Tibial artery (tissue), 4 donors: ENCODE measurements at regions not wholly inside any gene's neighbourhood (a gene's known extent, or its start where the extent isn't known, plus 50 kb on each side); places are given as distances from the start of the nearest gene placed in this dataset.

Experiments used
- DNase-seq, 2 donors: peaks; one replicate each; pipeline ENCODE4 v3.0.0-alpha.2; 2019
- H3K27ac ChIP-seq, 2 donors: fragments of 200-600 bp; sonication (generic) in 1 of 2; 1 replicate in 1 of 2; 2 replicates in 1 of 2; pipeline ENCODE4 v1.5.1; 2018 to 2019; ENCODE audit warnings: mild to moderate bottlenecking in 1 of 2
- H3K27me3 ChIP-seq, 2 donors: fragments of 200-600 bp; sonication (generic) in 1 of 2; one replicate each; pipeline versions ENCODE4 v1.5.1 to v1.6.0; 2016 to 2019
- H3K36me3 ChIP-seq, 3 donors: fragments of 200-600 bp; sonication (generic) in 2 of 3; one replicate each; pipeline ENCODE4 v1.5.1; 2016 to 2019; ENCODE audit warnings: mild to moderate bottlenecking in 2 of 3
- H3K4me1 ChIP-seq, 4 donors: fragments of 200-600 bp; sonication (generic) in 2 of 4; 1 replicate in 3 of 4; 2 replicates in 1 of 4; pipeline ENCODE4 v1.5.1; 2016 to 2019
- H3K4me3 ChIP-seq, 2 donors: fragments of 200-600 bp; sonication (generic) in 1 of 2; 1 replicate in 1 of 2; 2 replicates in 1 of 2; pipeline ENCODE4 v1.5.1; 2018 to 2019; ENCODE audit warnings: mild to moderate bottlenecking in 2 of 2
- H3K9me3 ChIP-seq, 3 donors: fragments of 200-600 bp; sonication (generic) in 1 of 3; one replicate each; pipeline ENCODE4 v1.5.1; 2016 to 2019
- intact Hi-C: fragments of 100-400 bp; cut with DNase I; formaldehyde crosslinking; loops from one replicate; pipeline ENCODE4 v1.15.0; 2023; ENCODE audit warnings: low total_unique reads
- TF ChIP-seq, protein P1 (sequence below), 2 experiments: fragments of 200-600 bp in 1 of 2; fragments of 450-650 bp in 1 of 2; IDR thresholded peaks; one replicate each; pipeline ENCODE4 v1.5.1; 2017 to 2019; ENCODE audit warnings: antibody characterized with exemption in 2 of 2, mild to moderate bottlenecking in 1 of 2, moderate library complexity in 1 of 2

DNA sequence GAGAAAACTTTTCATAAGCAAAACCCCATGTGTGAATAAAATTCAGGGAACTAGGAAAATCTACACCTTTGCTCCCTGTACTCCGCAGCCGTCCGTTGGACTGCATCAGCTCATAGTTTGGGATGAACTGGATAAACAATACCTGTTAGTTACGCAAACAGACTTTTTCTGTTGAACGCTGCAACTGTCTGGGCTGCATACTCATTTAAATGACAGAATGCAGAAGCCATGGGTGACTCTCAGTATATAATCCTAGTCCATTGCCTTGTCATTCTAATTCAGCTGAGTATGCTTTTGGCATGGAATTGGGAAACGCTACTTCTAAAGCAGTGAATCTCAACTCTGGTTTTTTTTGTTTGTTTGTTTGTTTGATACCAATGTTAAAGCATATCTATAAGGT lies 151.6 kb downstream of the SLITRK1 start:
- Histone ChIP-seq H3K27ac (no peak overlapping the region), H3K36me3 (no peaks in the 10 kb centered on the region)

DNA sequence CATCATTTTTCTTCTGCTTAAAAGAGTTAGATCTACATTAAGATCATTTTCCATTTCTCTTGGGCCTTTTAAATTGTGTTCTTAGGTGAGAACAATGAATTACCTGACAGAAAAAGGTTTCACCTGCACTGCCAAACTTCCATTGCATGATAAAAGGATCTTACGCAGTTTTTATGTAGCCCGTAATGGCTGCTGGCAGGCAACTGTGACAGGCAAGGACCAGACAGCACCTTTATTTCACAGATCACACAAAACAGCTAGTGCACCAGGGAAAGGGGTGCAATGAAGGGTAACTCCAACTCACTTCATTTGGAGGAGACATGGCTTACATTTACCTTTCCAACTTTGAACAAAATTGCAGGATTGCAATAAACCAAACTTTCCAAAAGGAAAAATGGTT lies 159.8 kb downstream of the SLITRK1 start:
- Histone ChIP-seq H3K27ac (no peak overlapping the region), H3K4me1 (no peaks in the 10 kb centered on the region), H3K9me3 (no peaks in the 10 kb centered on the region), H3K27me3 (no peaks in the 10 kb centered on the region), H3K36me3 (no peaks in the 10 kb centered on the region), H3K4me3 (no peak overlapping the region)
- TF ChIP-seq, protein P1, sequence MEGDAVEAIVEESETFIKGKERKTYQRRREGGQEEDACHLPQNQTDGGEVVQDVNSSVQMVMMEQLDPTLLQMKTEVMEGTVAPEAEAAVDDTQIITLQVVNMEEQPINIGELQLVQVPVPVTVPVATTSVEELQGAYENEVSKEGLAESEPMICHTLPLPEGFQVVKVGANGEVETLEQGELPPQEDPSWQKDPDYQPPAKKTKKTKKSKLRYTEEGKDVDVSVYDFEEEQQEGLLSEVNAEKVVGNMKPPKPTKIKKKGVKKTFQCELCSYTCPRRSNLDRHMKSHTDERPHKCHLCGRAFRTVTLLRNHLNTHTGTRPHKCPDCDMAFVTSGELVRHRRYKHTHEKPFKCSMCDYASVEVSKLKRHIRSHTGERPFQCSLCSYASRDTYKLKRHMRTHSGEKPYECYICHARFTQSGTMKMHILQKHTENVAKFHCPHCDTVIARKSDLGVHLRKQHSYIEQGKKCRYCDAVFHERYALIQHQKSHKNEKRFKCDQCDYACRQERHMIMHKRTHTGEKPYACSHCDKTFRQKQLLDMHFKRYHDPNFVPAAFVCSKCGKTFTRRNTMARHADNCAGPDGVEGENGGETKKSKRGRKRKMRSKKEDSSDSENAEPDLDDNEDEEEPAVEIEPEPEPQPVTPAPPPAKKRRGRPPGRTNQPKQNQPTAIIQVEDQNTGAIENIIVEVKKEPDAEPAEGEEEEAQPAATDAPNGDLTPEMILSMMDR (IDR thresholded peaks at IDR 0.05): no peak
- intact Hi-C loops: no loop called here
- no peak for DNase-seq

More for the DNA sequence above, 151.6 kb downstream of the SLITRK1 start:
- no peak overlapping the region for H3K4me3 ChIP-seq
- TF ChIP-seq, protein P1 (IDR thresholded peaks at IDR 0.05): no peak
- no peaks in the 10 kb centered on the region for H3K4me1 ChIP-seq
- intact Hi-C loops: no loop called here
- no peaks in the 10 kb centered on the region for H3K9me3 ChIP-seq
- DNase-seq: no peak
- H3K27me3 ChIP-seq: no peaks in the 10 kb centered on the region

DNA sequence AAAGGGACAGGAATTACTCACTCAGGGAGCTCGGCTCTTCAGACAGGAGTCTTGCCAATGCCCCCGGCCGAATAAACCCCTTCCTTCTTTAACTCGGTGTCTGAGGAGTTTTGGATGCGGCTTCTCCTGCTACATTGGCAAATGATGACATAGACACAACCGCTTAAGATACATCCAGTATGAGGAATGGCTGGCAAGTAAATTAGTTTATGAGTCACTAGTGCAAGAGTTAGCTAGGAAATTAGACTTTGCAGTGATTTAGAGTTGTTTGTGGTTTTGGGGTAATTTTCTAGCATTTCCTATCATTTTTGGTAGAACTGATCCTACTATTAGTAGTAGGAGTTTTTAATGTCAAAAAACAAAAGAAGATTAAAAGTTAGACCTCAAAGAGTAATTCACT lies 166.2 kb downstream of the SLITRK1 start:
- Histone ChIP-seq H3K4me1 (no peaks in the 10 kb centered on the region), H3K27ac (no peak overlapping the region), H3K36me3 (no peaks in the 10 kb centered on the region), H3K4me3 (no peak overlapping the region), H3K27me3 (no peaks in the 10 kb centered on the region), H3K9me3 (no peaks in the 10 kb centered on the region)
- intact Hi-C loops: no loop called here
- DNase-seq: no peak
- TF ChIP-seq, protein P1 (IDR thresholded peaks at IDR 0.05): no peak

DNA sequence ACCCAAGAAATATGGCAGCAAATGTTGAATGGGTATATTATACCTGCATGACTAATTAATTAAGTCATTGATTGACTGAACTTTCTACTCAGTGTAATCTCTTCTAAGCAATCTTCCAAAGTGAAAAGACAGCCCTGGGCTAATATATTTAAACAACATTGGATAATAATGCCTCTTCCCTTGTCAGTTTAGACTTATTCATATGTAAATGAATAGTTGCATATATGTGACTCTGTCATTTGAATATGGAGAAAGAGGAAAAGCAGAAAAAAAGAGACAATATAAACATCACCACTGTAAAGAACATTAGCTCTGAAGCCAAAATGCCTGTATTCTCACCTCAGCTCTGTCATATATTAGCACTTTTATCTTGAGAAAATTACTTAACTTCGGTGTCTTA lies 168.0 kb downstream of the SLITRK1 start:
- no peaks in the 10 kb centered on the region for H3K36me3 ChIP-seq
- no peaks in the 10 kb centered on the region for H3K27me3 ChIP-seq
- no peaks in the 10 kb centered on the region for H3K4me1 ChIP-seq
- TF ChIP-seq, protein P1 (IDR thresholded peaks at IDR 0.05): no peak
- no peak for DNase-seq
- no peak overlapping the region for H3K4me3 ChIP-seq
- H3K9me3 ChIP-seq: no peaks in the 10 kb centered on the region
- intact Hi-C loops: no loop called here
- H3K27ac ChIP-seq: no peak overlapping the region

DNA sequence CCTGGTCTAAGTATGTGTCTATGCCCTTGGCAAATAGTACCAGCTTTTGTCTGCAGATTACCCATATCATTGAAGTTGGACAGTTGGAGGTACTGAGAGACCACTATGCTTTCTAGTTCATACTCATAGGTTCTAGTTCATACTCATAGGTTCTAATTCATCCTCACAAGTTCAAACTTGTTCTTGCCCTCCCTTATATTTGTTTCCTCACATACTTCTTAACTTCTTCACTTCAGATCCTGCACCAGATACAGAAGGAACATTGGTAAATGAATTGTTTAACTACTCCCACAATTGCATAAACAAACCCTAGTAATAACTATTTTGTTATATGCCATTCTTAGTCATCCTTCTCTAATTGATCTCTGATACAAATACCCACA lies 172.2 kb downstream of the SLITRK1 start:
- no peaks in the 10 kb centered on the region for H3K9me3 ChIP-seq
- no peak overlapping the region for H3K4me3 ChIP-seq
- intact Hi-C loops: no loop called here
- H3K36me3 ChIP-seq: no peaks in the 10 kb centered on the region
- no peaks in the 10 kb centered on the region for H3K27me3 ChIP-seq
- H3K4me1 ChIP-seq: no peaks in the 10 kb centered on the region
- TF ChIP-seq, protein P1 (IDR thresholded peaks at IDR 0.05): no peak
- H3K27ac ChIP-seq: no peak overlapping the region
- DNase-seq: no peak

DNA sequence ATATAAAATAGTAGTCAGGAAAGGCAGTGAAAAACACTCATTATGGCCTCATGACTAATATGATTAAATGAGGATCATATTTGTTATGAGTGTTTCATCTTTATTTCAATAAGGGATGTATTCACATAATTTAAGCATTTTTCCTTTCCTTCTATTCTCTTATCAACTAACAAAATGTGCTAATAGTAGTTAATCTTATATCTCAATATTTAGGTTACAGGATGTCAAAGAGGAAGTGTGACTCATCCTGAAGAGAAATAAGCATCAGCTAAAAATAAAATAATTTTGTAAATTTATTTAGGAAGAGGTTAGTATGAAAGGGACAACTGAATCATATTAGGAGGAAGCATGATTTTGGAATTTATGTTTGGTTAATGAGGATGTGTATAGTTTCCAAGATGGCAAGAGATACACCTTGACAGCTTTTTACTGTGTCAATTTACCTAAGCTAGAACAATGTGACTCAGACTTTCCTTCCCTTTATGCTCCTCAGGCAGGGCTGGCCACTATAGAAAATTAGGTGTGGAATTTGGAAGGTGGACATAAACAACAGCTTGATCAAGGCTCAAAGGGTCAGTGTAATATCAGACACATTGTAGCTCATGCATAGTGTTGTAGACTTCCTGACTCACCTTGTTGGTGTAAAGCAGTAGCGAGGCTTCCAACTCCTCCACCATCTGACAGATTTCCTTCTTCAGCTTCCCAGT lies 172.7 kb downstream of the SLITRK1 start:
- Histone ChIP-seq H3K9me3 (no peaks in the 10 kb centered on the region), H3K4me1 (no peaks in the 10 kb centered on the region), H3K4me3 (no peak overlapping the region), H3K27me3 (no peaks in the 10 kb centered on the region), H3K36me3 (no peaks in the 10 kb centered on the region), H3K27ac (no peak overlapping the region)
- intact Hi-C loops: no loop called here
- no peak for DNase-seq
- TF ChIP-seq, protein P1 (IDR thresholded peaks at IDR 0.05): no peak
